CD14-positive monocyte (primary cell): ENCODE measurements at regions not wholly inside any gene's neighbourhood (a gene's known extent, or its start where the extent isn't known, plus 50 kb on each side); places are given as distances from the start of the nearest gene placed in this dataset.

Experiments used
- DNase-seq, 3 donors: peaks; one replicate each; pipeline ENCODE4 v3.0.0-alpha.2; 2011 to 2022
- H2AFZ ChIP-seq: 2 replicates; pipeline ENCODE4 v1.6.0; 2012; ENCODE audit warnings: mild to moderate bottlenecking, low read depth, low read length, inconsistent platforms; ENCODE audit not compliant: insufficient read depth, poor library complexity, severe bottlenecking
- H3K27ac ChIP-seq, 2 donors: 1 replicate in 1 of 2; 2 replicates in 1 of 2; pipeline ENCODE4 v1.5.1; 2012 to 2013; ENCODE audit warnings: low read length in 2 of 2, control low read depth in 1 of 2, inconsistent platforms in 1 of 2, low read depth in 1 of 2, mild to moderate bottlenecking in 1 of 2
- H3K27me3 ChIP-seq, 2 donors: one replicate each; pipeline versions ENCODE4 v1.6.0 to v1.6.1; 2011 to 2013; ENCODE audit warnings: low read length in 2 of 2; ENCODE audit not compliant: control insufficient read depth in 2 of 2, insufficient read depth in 2 of 2
- H3K36me3 ChIP-seq, 2 donors: replicated peaks in 1 of 2; 1 replicate in 1 of 2; 2 replicates in 1 of 2; pipeline versions ENCODE4 v1.5.1 to v1.6.1; 2012 to 2013; ENCODE audit warnings: low read length in 2 of 2, control low read depth in 1 of 2, inconsistent platforms in 1 of 2, mild to moderate bottlenecking in 1 of 2; ENCODE audit not compliant: insufficient read depth in 2 of 2, control insufficient read depth in 1 of 2
- H3K4me1 ChIP-seq, 2 donors: 1 replicate in 1 of 2; 2 replicates in 1 of 2; pipeline versions ENCODE4 v1.5.1 to v1.6.1; 2012 to 2013; ENCODE audit warnings: low read length in 2 of 2, control low read depth in 1 of 2, inconsistent platforms in 1 of 2, mild to moderate bottlenecking in 1 of 2, moderate library complexity in 1 of 2; ENCODE audit not compliant: insufficient read depth in 2 of 2, control insufficient read depth in 1 of 2
- H3K4me2 ChIP-seq: replicated peaks from 2 replicates; pipeline ENCODE3; 2012; ENCODE audit warnings: low read length, moderate library complexity, mild to moderate bottlenecking; ENCODE audit not compliant: poor library complexity, severe bottlenecking; ENCODE audit errors: extremely low read depth
- H3K4me3 ChIP-seq, 3 experiments: fragments of 200-600 bp in 1 of 3; sonication (generic) in 1 of 3; replicated peaks in 1 of 3; 1 replicate in 2 of 3; 2 replicates in 1 of 3; pipeline ENCODE4 v1.5.1; 2011 to 2013; ENCODE audit warnings: low read length in 3 of 3, mild to moderate bottlenecking in 3 of 3, control low read depth in 2 of 3, low read depth in 2 of 3, inconsistent platforms in 1 of 3, moderate library complexity in 1 of 3
- H3K79me2 ChIP-seq: 2 replicates; pipeline ENCODE4 v1.6.0; 2012; ENCODE audit warnings: mild to moderate bottlenecking, control low read depth, inconsistent platforms, low read length, moderate library complexity; ENCODE audit not compliant: insufficient read depth
- H3K9ac ChIP-seq: 2 replicates; pipeline ENCODE4 v1.6.0; 2017; ENCODE audit warnings: low read length, mild to moderate bottlenecking; ENCODE audit not compliant: insufficient read depth, poor library complexity, severe bottlenecking
- H3K9me3 ChIP-seq, 2 donors: replicated peaks in 1 of 2; 1 replicate in 1 of 2; 2 replicates in 1 of 2; pipeline versions ENCODE4 v1.5.1 to v1.6.1; 2012 to 2013; ENCODE audit warnings: low read length in 2 of 2, control low read depth in 1 of 2; ENCODE audit not compliant: control insufficient read depth in 1 of 2, insufficient read depth in 1 of 2
- H4K20me1 ChIP-seq: 2 replicates; pipeline ENCODE4 v1.6.0; 2012; ENCODE audit warnings: mild to moderate bottlenecking, low read length, control low read depth, moderate library complexity; ENCODE audit not compliant: insufficient read depth
- H3K27ac Mint-ChIP-seq, 7 donors: one replicate each; pipeline ENCODE4 v1.8.0; 2020; ENCODE audit warnings: mild to moderate bottlenecking in 7 of 7, mixed read lengths in 7 of 7, moderate library complexity in 6 of 7, inconsistent platforms in 2 of 7
- H3K27me3 Mint-ChIP-seq, 3 donors: one replicate each; pipeline ENCODE4 v1.8.0; 2021 to 2022; ENCODE audit warnings: low read depth in 3 of 3, mild to moderate bottlenecking in 3 of 3, mixed read lengths in 3 of 3, moderate library complexity in 3 of 3, inconsistent platforms in 1 of 3
- H3K36me3 Mint-ChIP-seq, 2 donors: one replicate each; pipeline ENCODE4 v1.8.0; 2020; ENCODE audit warnings: mixed read lengths in 2 of 2, inconsistent platforms in 1 of 2, mild to moderate bottlenecking in 1 of 2
- H3K4me1 Mint-ChIP-seq: one replicate; pipeline ENCODE4 v1.8.0; 2020; ENCODE audit warnings: mild to moderate bottlenecking, mixed read lengths
- H3K4me3 Mint-ChIP-seq, 2 donors: one replicate each; pipeline ENCODE4 v1.8.0; 2020; ENCODE audit warnings: mild to moderate bottlenecking in 2 of 2, mixed read lengths in 2 of 2, moderate library complexity in 1 of 2
- H3K9me3 Mint-ChIP-seq, 7 donors: one replicate each; pipeline ENCODE4 v1.8.0; 2020 to 2022; ENCODE audit warnings: mixed read lengths in 7 of 7, mild to moderate bottlenecking in 6 of 7, moderate library complexity in 6 of 7, inconsistent platforms in 2 of 7
- WGBS: methylation state at CpG from one replicate; pipeline ENCODE4 v1.1.5; 2013; ENCODE audit warnings: missing lambda C conversion rate; ENCODE audit not compliant: insufficient coverage; 5-methylcytosine and 5-hydroxymethylcytosine counted together
- intact Hi-C, 2 donors: fragments of 100-400 bp; cut with micrococcal nuclease; formaldehyde crosslinking; loops; one replicate each; pipeline versions ENCODE4 v1.15.0 to v1.15.1; 2023
- TF ChIP-seq, protein P1 (sequence below): fragments of 200-600 bp; IDR thresholded peaks from one replicate; pipeline ENCODE4 v1.8.0; 2022; ENCODE audit warnings: antibody characterized with exemption, mild to moderate bottlenecking

DNA sequence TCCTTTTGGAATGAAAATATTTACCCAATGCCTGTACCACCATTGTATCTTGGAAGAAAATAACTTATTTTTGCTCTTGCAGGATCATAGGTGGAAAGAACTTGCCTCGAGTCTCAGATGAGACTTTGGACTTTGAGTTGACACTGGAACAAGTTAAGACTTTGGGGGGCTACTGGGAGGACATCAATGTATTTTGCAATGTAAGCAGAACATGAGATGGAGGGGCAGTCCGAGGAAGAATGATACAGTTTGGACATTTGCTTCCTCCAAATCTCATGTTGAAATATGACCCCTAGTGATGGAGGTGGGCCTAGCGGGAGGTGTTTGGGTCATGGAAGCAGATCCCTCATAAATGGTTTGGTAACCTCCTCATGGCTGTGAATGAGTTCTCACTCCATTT, 1428.6 kb downstream of the ZPLD1 start:
- TF ChIP-seq, protein P1, sequence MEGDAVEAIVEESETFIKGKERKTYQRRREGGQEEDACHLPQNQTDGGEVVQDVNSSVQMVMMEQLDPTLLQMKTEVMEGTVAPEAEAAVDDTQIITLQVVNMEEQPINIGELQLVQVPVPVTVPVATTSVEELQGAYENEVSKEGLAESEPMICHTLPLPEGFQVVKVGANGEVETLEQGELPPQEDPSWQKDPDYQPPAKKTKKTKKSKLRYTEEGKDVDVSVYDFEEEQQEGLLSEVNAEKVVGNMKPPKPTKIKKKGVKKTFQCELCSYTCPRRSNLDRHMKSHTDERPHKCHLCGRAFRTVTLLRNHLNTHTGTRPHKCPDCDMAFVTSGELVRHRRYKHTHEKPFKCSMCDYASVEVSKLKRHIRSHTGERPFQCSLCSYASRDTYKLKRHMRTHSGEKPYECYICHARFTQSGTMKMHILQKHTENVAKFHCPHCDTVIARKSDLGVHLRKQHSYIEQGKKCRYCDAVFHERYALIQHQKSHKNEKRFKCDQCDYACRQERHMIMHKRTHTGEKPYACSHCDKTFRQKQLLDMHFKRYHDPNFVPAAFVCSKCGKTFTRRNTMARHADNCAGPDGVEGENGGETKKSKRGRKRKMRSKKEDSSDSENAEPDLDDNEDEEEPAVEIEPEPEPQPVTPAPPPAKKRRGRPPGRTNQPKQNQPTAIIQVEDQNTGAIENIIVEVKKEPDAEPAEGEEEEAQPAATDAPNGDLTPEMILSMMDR = no peak
- DNase-seq = no peak
- no peaks in the 10 kb centered on the region for H3K4me1 ChIP-seq
- no peaks in the 10 kb centered on the region for H3K36me3 Mint-ChIP-seq
- H3K27me3 ChIP-seq = no peaks in the 10 kb centered on the region
- no peaks in the 10 kb centered on the region for H3K4me1 Mint-ChIP-seq
- no peak overlapping the region for H3K4me2 ChIP-seq
- H3K9me3 Mint-ChIP-seq = peaks cover 0 to 7% (median 2%) of the 10 kb centered on the region in 7 donors
- H3K27ac Mint-ChIP-seq = no peak overlapping the region
- H2AFZ ChIP-seq = no peak overlapping the region
- H3K9me3 ChIP-seq = peaks cover 0 to 7% of the 10 kb centered on the region in 2 donors
- no peaks in the 10 kb centered on the region for H4K20me1 ChIP-seq
- H3K4me3 Mint-ChIP-seq = no peak overlapping the region
- WGBS = 67% methylated on average over 1 of the region's 3 CpGs
- no peaks in the 10 kb centered on the region for H3K36me3 ChIP-seq
- no peaks in the 10 kb centered on the region for H3K27me3 Mint-ChIP-seq
- H3K79me2 ChIP-seq = no peaks in the 10 kb centered on the region
- H3K4me3 ChIP-seq = no peak overlapping the region
- intact Hi-C loops = no loop called here
- no peak overlapping the region for H3K27ac ChIP-seq
- no peak overlapping the region for H3K9ac ChIP-seq

DNA sequence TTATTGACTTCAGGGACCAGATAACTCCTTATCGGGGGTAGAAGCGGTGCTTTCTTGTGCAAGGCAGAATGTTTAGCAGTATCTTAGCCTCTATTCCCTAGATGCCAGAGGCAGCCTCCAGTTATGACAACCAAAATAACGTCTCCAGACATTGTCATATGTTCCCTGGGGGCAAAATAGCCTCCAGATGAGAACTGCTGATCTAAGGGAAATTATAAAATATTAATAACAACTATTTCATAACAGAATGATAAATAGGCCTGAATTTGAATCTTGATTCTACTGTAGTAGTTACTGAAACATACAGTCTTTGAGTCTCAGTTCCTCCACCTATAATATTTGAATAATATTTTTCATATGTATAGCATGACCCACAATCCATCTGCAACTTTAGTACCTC, 1431.3 kb downstream of the ZPLD1 start:
- H3K79me2 ChIP-seq = no peaks in the 10 kb centered on the region
- H3K9me3 ChIP-seq = peaks cover 0 to 7% of the 10 kb centered on the region in 2 donors
- no peaks in the 10 kb centered on the region for H3K27me3 ChIP-seq
- no peak overlapping the region for H3K4me2 ChIP-seq
- no peak overlapping the region for H3K4me3 ChIP-seq
- H3K9ac ChIP-seq = no peak overlapping the region
- H3K27ac ChIP-seq = no peak overlapping the region
- intact Hi-C loops = no loop called here
- WGBS = no CpG with 5 or more reads among the region's 3 CpGs
- TF ChIP-seq, protein P1 = no peak
- H3K4me1 ChIP-seq = no peaks in the 10 kb centered on the region
- no peak overlapping the region for H2AFZ ChIP-seq
- H4K20me1 ChIP-seq = no peaks in the 10 kb centered on the region
- H3K4me3 Mint-ChIP-seq = no peak overlapping the region
- H3K27ac Mint-ChIP-seq = no peak overlapping the region
- no peaks in the 10 kb centered on the region for H3K36me3 Mint-ChIP-seq
- DNase-seq = no peak
- H3K9me3 Mint-ChIP-seq = peaks cover 0 to 7% (median 3%) of the 10 kb centered on the region in 7 donors
- H3K4me1 Mint-ChIP-seq = no peaks in the 10 kb centered on the region
- H3K27me3 Mint-ChIP-seq = no peaks in the 10 kb centered on the region
- H3K36me3 ChIP-seq = no peaks in the 10 kb centered on the region
